Activated CD4-positive, alpha-beta T cell treated with anti-CD3 and anti-CD28 coated beads, Interleukin-2, Interleukin-6, amounts not matched to agents 100 ng/mL and 50 ng/mL, durations not matched to agents 16 hours and 8 hours (primary cell): ENCODE measurements at regions not wholly inside any gene's neighbourhood (a gene's known extent, or its start where the extent isn't known, plus 50 kb on each side); places are given as distances from the start of the nearest gene placed in this dataset.
A peak's percentile ranks its signal among the peaks of the same experiment; 100 is the strongest.
"Not testable (repeated sequence)": the region's sequence is repeated elsewhere in the genome, so short reads cannot be mapped to it uniquely, and the experiment has no call there.

Source experiments
- DNase-seq: peaks from one replicate; pipeline ENCODE4 v3.0.0-alpha.2; 2020

GRCh38 chr7:155397758-155398714 lies 59.9 kb upstream of the EN2 start:
- not testable (repeated sequence) for DNase-seq

GRCh38 chr7:155398944-155399343 lies 59.0 kb upstream of the EN2 start:
- peak; percentile 33 for DNase-seq

GRCh38 chr7:155399577-155399976 lies 58.4 kb upstream of the EN2 start:
- no peak for DNase-seq

GRCh38 chr7:155401231-155401630 lies 56.7 kb upstream of the EN2 start:
- DNase-seq, result no peak

- DNase-seq, result no peak
Measured at GRCh38 chr7:155401884-155402283, 56.0 kb upstream of the EN2 start.

- no peak for DNase-seq
Measured at GRCh38 chr7:155402941-155403340, 55.0 kb upstream of the EN2 start.

GRCh38 chr7:155404976-155405375 lies 53.0 kb upstream of the EN2 start:
- no peak for DNase-seq

GRCh38 chr7:155405399-155406318 lies 52.3 kb upstream of the EN2 start:
- no peak for DNase-seq

GRCh38 chr7:155407799-155408198 lies 50.1 kb upstream of the EN2 start:
- no peak for DNase-seq
